ENCODE measurements at regions not wholly inside any gene's neighbourhood (a gene's known extent, or its start where the extent isn't known, plus 50 kb on each side); places are given as distances from the start of the nearest gene placed in this dataset.

- Mint-ChIP-seq H3K4me3 (no peak overlapping the region), H3K27ac (no peak overlapping the region), H3K36me3 (no peaks in the 10 kb centered on the region), H3K4me1 (ENCODE audit: low read depth) (no peaks in the 10 kb centered on the region), H3K9me3 (ENCODE audit: low read depth) (no peaks in the 10 kb centered on the region), H3K27me3 (peaks cover 1% of the 10 kb centered on the region)
Observed at GRCh38 chr5:51039424-51040329, 343.6 kb upstream of the ISL1 start.

DNA sequence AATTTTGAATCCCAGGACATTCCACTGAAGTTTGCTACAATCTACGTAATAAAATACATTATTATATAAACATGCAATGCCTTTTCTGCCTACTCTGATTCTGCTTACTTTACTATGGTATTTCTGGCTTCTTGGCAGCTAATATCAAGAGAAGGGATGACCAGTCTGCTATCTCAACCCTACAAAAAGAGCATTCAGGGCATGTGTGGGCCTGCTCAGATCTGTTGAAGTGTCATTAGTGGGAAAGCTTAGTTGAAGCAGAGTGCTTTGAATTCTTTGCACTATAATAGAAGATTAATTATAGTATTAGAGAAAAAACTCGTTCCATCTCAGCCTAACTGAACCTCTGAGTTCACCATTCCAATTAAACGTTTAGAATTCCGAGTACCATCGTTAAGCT, 339.5 kb upstream of the ISL1 start:
- Mint-ChIP-seq H3K36me3 (no peaks in the 10 kb centered on the region), H3K4me1 (ENCODE audit: low read depth) (no peaks in the 10 kb centered on the region), H3K4me3 (no peak overlapping the region)

GRCh38 chr5:51047369-51047768, 335.9 kb upstream of the ISL1 start:
- no peaks in the 10 kb centered on the region for H3K27me3 Mint-ChIP-seq
- H3K4me3 Mint-ChIP-seq = no peak overlapping the region
- H3K4me1 Mint-ChIP-seq (ENCODE audit: low read depth) = no peaks in the 10 kb centered on the region
- H3K36me3 Mint-ChIP-seq = no peaks in the 10 kb centered on the region
- H3K27ac Mint-ChIP-seq = no peak overlapping the region
- H3K9me3 Mint-ChIP-seq (ENCODE audit: low read depth) = no peaks in the 10 kb centered on the region

More for the DNA sequence above, 339.5 kb upstream of the ISL1 start:
- no peak overlapping the region for H3K27ac Mint-ChIP-seq
- no peaks in the 10 kb centered on the region for H3K27me3 Mint-ChIP-seq
- H3K9me3 Mint-ChIP-seq (ENCODE audit: low read depth) = no peaks in the 10 kb centered on the region

- Mint-ChIP-seq H3K4me3 (no peak overlapping the region), H3K36me3 (no peaks in the 10 kb centered on the region), H3K9me3 (ENCODE audit: low read depth) (peaks cover 7% of the 10 kb centered on the region), H3K27ac (no peak overlapping the region), H3K27me3 (no peaks in the 10 kb centered on the region), H3K4me1 (ENCODE audit: low read depth) (no peaks in the 10 kb centered on the region)
Observed at GRCh38 chr5:51053361-51053760, 329.9 kb upstream of the ISL1 start.

- H3K9me3 Mint-ChIP-seq (ENCODE audit: low read depth) = peaks cover 13% of the 10 kb centered on the region
- H3K36me3 Mint-ChIP-seq = no peaks in the 10 kb centered on the region
- H3K27ac Mint-ChIP-seq = no peak overlapping the region
- no peaks in the 10 kb centered on the region for H3K4me1 Mint-ChIP-seq (ENCODE audit: low read depth)
- H3K4me3 Mint-ChIP-seq = no peak overlapping the region
- H3K27me3 Mint-ChIP-seq = no peaks in the 10 kb centered on the region
Observed at GRCh38 chr5:51060953-51061352, 322.3 kb upstream of the ISL1 start.

- Mint-ChIP-seq H3K4me1 (ENCODE audit: low read depth) (no peaks in the 10 kb centered on the region), H3K27ac (no peak overlapping the region), H3K36me3 (no peaks in the 10 kb centered on the region), H3K27me3 (no peaks in the 10 kb centered on the region), H3K9me3 (ENCODE audit: low read depth) (peaks cover 15% of the 10 kb centered on the region), H3K4me3 (no peak overlapping the region)
Observed at GRCh38 chr5:51072937-51073336, 310.3 kb upstream of the ISL1 start.

- Mint-ChIP-seq H3K4me1 (ENCODE audit: low read depth) (no peaks in the 10 kb centered on the region), H3K36me3 (no peaks in the 10 kb centered on the region), H3K4me3 (no peak overlapping the region), H3K27me3 (no peaks in the 10 kb centered on the region), H3K9me3 (ENCODE audit: low read depth) (peaks cover 7% of the 10 kb centered on the region), H3K27ac (no peak overlapping the region)
Observed at GRCh38 chr5:51082741-51083140, 300.5 kb upstream of the ISL1 start.

DNA sequence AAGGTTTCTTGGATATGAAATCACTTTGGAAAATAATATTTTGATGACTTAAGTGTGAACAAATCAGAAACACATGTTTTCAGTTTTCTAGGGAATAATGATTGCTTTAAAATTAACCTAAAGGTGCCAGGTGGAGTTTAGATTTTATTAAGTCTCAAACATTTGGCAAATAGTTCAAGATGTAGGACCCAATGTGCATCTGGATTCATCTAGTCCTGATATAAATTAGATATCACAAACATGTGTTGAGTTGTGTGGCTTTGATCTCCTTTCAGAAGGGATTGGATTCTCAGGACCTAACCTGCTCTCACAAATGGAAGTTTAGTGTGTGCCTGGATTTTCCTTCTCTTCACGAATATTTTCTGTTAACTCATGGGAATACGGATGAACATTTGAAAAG, 291.4 kb upstream of the ISL1 start:
- Mint-ChIP-seq H3K36me3 (no peaks in the 10 kb centered on the region), H3K4me1 (ENCODE audit: low read depth) (no peaks in the 10 kb centered on the region), H3K27me3 (no peaks in the 10 kb centered on the region), H3K27ac (no peak overlapping the region), H3K9me3 (ENCODE audit: low read depth) (peaks cover under 1% of the 10 kb centered on the region), H3K4me3 (no peak overlapping the region)

- Mint-ChIP-seq H3K27me3 (no peaks in the 10 kb centered on the region), H3K4me1 (ENCODE audit: low read depth) (no peaks in the 10 kb centered on the region), H3K27ac (no peak overlapping the region), H3K4me3 (no peak overlapping the region), H3K36me3 (no peaks in the 10 kb centered on the region), H3K9me3 (ENCODE audit: low read depth) (no peaks in the 10 kb centered on the region)
Observed at GRCh38 chr5:51095486-51095885, 287.8 kb upstream of the ISL1 start.

GRCh38 chr5:51096859-51097258, 286.4 kb upstream of the ISL1 start:
- Mint-ChIP-seq H3K27ac (no peak overlapping the region), H3K36me3 (no peaks in the 10 kb centered on the region), H3K27me3 (no peaks in the 10 kb centered on the region), H3K9me3 (ENCODE audit: low read depth) (no peaks in the 10 kb centered on the region), H3K4me3 (no peak overlapping the region), H3K4me1 (ENCODE audit: low read depth) (no peaks in the 10 kb centered on the region)

GRCh38 chr5:51099173-51099853, 283.9 kb upstream of the ISL1 start:
- Mint-ChIP-seq H3K36me3 (no peaks in the 10 kb centered on the region), H3K9me3 (ENCODE audit: low read depth) (no peaks in the 10 kb centered on the region), H3K27ac (no peak overlapping the region), H3K4me3 (no peak overlapping the region), H3K4me1 (ENCODE audit: low read depth) (no peaks in the 10 kb centered on the region), H3K27me3 (no peaks in the 10 kb centered on the region)

GRCh38 chr5:51104556-51104955, 278.7 kb upstream of the ISL1 start:
- Mint-ChIP-seq H3K4me3 (no peak overlapping the region), H3K4me1 (ENCODE audit: low read depth) (no peaks in the 10 kb centered on the region), H3K27me3 (no peaks in the 10 kb centered on the region), H3K36me3 (no peaks in the 10 kb centered on the region), H3K27ac (no peak overlapping the region), H3K9me3 (ENCODE audit: low read depth) (peaks cover 6% of the 10 kb centered on the region)

- Mint-ChIP-seq H3K4me1 (ENCODE audit: low read depth) (no peaks in the 10 kb centered on the region), H3K9me3 (ENCODE audit: low read depth) (peaks cover 19% of the 10 kb centered on the region), H3K4me3 (no peak overlapping the region), H3K27me3 (no peaks in the 10 kb centered on the region), H3K36me3 (no peaks in the 10 kb centered on the region), H3K27ac (no peak overlapping the region)
Observed at GRCh38 chr5:51109786-51110410, 273.4 kb upstream of the ISL1 start.

GRCh38 chr5:51131266-51131665, 252.0 kb upstream of the ISL1 start:
- Mint-ChIP-seq H3K27ac (no peak overlapping the region), H3K4me3 (no peak overlapping the region), H3K9me3 (ENCODE audit: low read depth) (peaks cover 19% of the 10 kb centered on the region), H3K4me1 (ENCODE audit: low read depth) (no peaks in the 10 kb centered on the region), H3K36me3 (no peaks in the 10 kb centered on the region), H3K27me3 (no peaks in the 10 kb centered on the region)

- Mint-ChIP-seq H3K27ac (no peak overlapping the region), H3K9me3 (ENCODE audit: low read depth) (peaks cover 19% of the 10 kb centered on the region), H3K4me1 (ENCODE audit: low read depth) (no peaks in the 10 kb centered on the region), H3K4me3 (no peak overlapping the region), H3K36me3 (no peaks in the 10 kb centered on the region), H3K27me3 (no peaks in the 10 kb centered on the region)
Observed at GRCh38 chr5:51138164-51138563, 245.1 kb upstream of the ISL1 start.
